K562 (cell line): ENCODE measurements at regions not wholly inside any gene's neighbourhood (a gene's known extent, or its start where the extent isn't known, plus 50 kb on each side); places are given as distances from the start of the nearest gene placed in this dataset.

ENCODE experiments used
- CTCF ChIP-seq, 3 experiments: IDR thresholded peaks in 2 of 3; conservative IDR thresholded peaks in 1 of 3; 2 replicates each; pipeline ENCODE4 v1.5.1; 2011 to 2012; ENCODE audit warnings: low read length in 3 of 3, mild to moderate bottlenecking in 3 of 3, control low read depth in 2 of 3, improper control_type of control experiment in 1 of 3, inconsistent platforms in 1 of 3, low read depth in 1 of 3, mixed read lengths in 1 of 3, moderate library complexity in 1 of 3; ENCODE audit not compliant: insufficient read depth in 2 of 3
- RREB1 ChIP-seq: fragments of 250-450 bp; sonication (Bioruptor Pico); IDR thresholded peaks from 2 replicates; pipeline ENCODE4 v1.4.0; 2020
- TCF7 ChIP-seq: sonication (generic); IDR thresholded peaks from 2 replicates; pipeline ENCODE4 v1.6.1; 2016; ENCODE audit warnings: antibody characterized with exemption, borderline replicate concordance
- USF2 ChIP-seq: sonication (generic); formaldehyde crosslinking; IDR thresholded peaks from 2 replicates; pipeline ENCODE4 v1.5.0; 2020; ENCODE audit warnings: missing genetic modification reagents
- XRCC5 ChIP-seq: fragments of 200-400 bp; formaldehyde crosslinking; IDR thresholded peaks from 2 replicates; pipeline ENCODE4 v1.6.1; 2017; ENCODE audit warnings: low read depth, mild to moderate bottlenecking, low read length
- ZNF274 ChIP-seq: IDR thresholded peaks from 2 replicates; pipeline ENCODE4 v1.6.1; 2011; ENCODE audit warnings: low read depth, mild to moderate bottlenecking, low read length, moderate library complexity, borderline replicate concordance
- ZNF75A ChIP-seq: fragments of 450-650 bp; formaldehyde crosslinking; IDR thresholded peaks from 2 replicates; pipeline ENCODE4 v1.4.0; 2020; ENCODE audit warnings: mild to moderate bottlenecking

GRCh38 chr6:142659661-142660060, 285.3 kb downstream of the HIVEP2 start:
- no peak for TF ChIP-seq CTCF (IDR thresholded peaks at IDR 0.05 in 2 of 3, conservative IDR thresholded peaks at IDR 0.05 in 1 of 3; ENCODE audit: insufficient read depth in 2 of 3, low read depth in 1 of 3, low read length in 3 of 3)
- TF ChIP-seq TCF7 = no peak
- no peak for TF ChIP-seq RREB1 (CRISPR knock-in tag)
- TF ChIP-seq ZNF274 = no peak
- TF ChIP-seq ZNF75A = no peak
- no peak for TF ChIP-seq XRCC5
- no peak for TF ChIP-seq USF2 (CRISPR knock-in tag)
